Brain microvascular endothelial cell (primary cell): ENCODE measurements at regions not wholly inside any gene's neighbourhood (a gene's known extent, or its start where the extent isn't known, plus 50 kb on each side); places are given as distances from the start of the nearest gene placed in this dataset.

ENCODE experiments used
- DNase-seq: peaks from one replicate; pipeline ENCODE4 v3.0.0-alpha.2; 2020
- H3K27ac ChIP-seq: fragments of 250-450 bp; sonication (Bioruptor Pico); 2 replicates; pipeline ENCODE4 v1.5.1; 2020; ENCODE audit warnings: mild to moderate bottlenecking, moderate library complexity
- H3K27me3 ChIP-seq: fragments of 250-450 bp; sonication (Bioruptor Pico); replicated peaks from 2 replicates; pipeline ENCODE4 v1.5.1; 2020; ENCODE audit warnings: mild to moderate bottlenecking
- H3K36me3 ChIP-seq: fragments of 250-450 bp; sonication (Bioruptor Pico); replicated peaks from 2 replicates; pipeline ENCODE4 v1.5.1; 2020; ENCODE audit warnings: mild to moderate bottlenecking
- H3K4me3 ChIP-seq: 2 replicates; pipeline ENCODE4 v1.5.1; 2011; ENCODE audit warnings: low read depth, mild to moderate bottlenecking, control low read depth, low read length, moderate library complexity
- in situ Hi-C: cut with HindIII; loops from 2 replicates; pipeline ENCODE4 v1.10.0; 2017; ENCODE audit warnings: low sequenced_read_pairs, low pct_ligation_motif_present
- TF ChIP-seq, protein P1 (sequence below): IDR thresholded peaks from 2 replicates; pipeline ENCODE4 v1.5.1; 2011; ENCODE audit warnings: low read depth, mild to moderate bottlenecking, moderate library complexity, low read length, control low read depth, inconsistent platforms; ENCODE audit errors: missing control alignments

GRCh38 chr17:70774339-70775117 lies 605.2 kb downstream of the KCNJ2 start:
- DNase-seq = no peak

GRCh38 chr17:70775679-70776078 lies 606.3 kb downstream of the KCNJ2 start:
- TF ChIP-seq, protein P1, sequence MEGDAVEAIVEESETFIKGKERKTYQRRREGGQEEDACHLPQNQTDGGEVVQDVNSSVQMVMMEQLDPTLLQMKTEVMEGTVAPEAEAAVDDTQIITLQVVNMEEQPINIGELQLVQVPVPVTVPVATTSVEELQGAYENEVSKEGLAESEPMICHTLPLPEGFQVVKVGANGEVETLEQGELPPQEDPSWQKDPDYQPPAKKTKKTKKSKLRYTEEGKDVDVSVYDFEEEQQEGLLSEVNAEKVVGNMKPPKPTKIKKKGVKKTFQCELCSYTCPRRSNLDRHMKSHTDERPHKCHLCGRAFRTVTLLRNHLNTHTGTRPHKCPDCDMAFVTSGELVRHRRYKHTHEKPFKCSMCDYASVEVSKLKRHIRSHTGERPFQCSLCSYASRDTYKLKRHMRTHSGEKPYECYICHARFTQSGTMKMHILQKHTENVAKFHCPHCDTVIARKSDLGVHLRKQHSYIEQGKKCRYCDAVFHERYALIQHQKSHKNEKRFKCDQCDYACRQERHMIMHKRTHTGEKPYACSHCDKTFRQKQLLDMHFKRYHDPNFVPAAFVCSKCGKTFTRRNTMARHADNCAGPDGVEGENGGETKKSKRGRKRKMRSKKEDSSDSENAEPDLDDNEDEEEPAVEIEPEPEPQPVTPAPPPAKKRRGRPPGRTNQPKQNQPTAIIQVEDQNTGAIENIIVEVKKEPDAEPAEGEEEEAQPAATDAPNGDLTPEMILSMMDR = no peak
- H3K4me3 ChIP-seq = no peak overlapping the region

More at GRCh38 chr17:70774339-70775117, 605.2 kb downstream of the KCNJ2 start:
- H3K4me3 ChIP-seq = no peak overlapping the region
- no peaks in the 10 kb centered on the region for H3K36me3 ChIP-seq
- in situ Hi-C loops = no loop called here
- no peak overlapping the region for H3K27ac ChIP-seq
- H3K27me3 ChIP-seq = no peaks in the 10 kb centered on the region
- TF ChIP-seq, protein P1 = no peak

GRCh38 chr17:70776441-70776840 lies 607.1 kb downstream of the KCNJ2 start:
- in situ Hi-C loops = no loop called here
- DNase-seq = no peak
- Histone ChIP-seq H3K36me3 (no peaks in the 10 kb centered on the region), H3K27me3 (no peaks in the 10 kb centered on the region), H3K27ac (no peak overlapping the region), H3K4me3 (no peak overlapping the region)
- TF ChIP-seq, protein P1 = no peak

More at GRCh38 chr17:70775679-70776078, 606.3 kb downstream of the KCNJ2 start:
- H3K27me3 ChIP-seq = no peaks in the 10 kb centered on the region
- in situ Hi-C loops = no loop called here
- no peak for DNase-seq
- H3K36me3 ChIP-seq = no peaks in the 10 kb centered on the region
- no peak overlapping the region for H3K27ac ChIP-seq

GRCh38 chr17:70780031-70780430 lies 610.7 kb downstream of the KCNJ2 start:
- H3K4me3 ChIP-seq = no peak overlapping the region
- H3K27me3 ChIP-seq = no peaks in the 10 kb centered on the region
- TF ChIP-seq, protein P1 = no peak
- no peaks in the 10 kb centered on the region for H3K36me3 ChIP-seq
- DNase-seq = no peak
- in situ Hi-C loops = no loop called here
- H3K27ac ChIP-seq = no peak overlapping the region

GRCh38 chr17:70786081-70786480 lies 616.7 kb downstream of the KCNJ2 start:
- Histone ChIP-seq H3K4me3 (no peak overlapping the region), H3K27ac (no peak overlapping the region), H3K27me3 (no peaks in the 10 kb centered on the region), H3K36me3 (no peaks in the 10 kb centered on the region)
- in situ Hi-C loops = no loop called here
- DNase-seq = no peak
- TF ChIP-seq, protein P1 = no peak
